Epithelial cell of proximal tubule (primary cell): ENCODE measurements at regions not wholly inside any gene's neighbourhood (a gene's known extent, or its start where the extent isn't known, plus 50 kb on each side); places are given as distances from the start of the nearest gene placed in this dataset.
"Not testable (repeated sequence)": the region's sequence is repeated elsewhere in the genome, so short reads cannot be mapped to it uniquely, and the experiment has no call there.

Source experiments
- DNase-seq: peaks from one replicate; pipeline ENCODE4 v3.0.0-alpha.2; 2011; ENCODE audit warnings: low read depth
- H3K4me3 ChIP-seq: 2 replicates; pipeline ENCODE4 v1.5.1; 2011; ENCODE audit warnings: low read depth, mild to moderate bottlenecking, low read length
- CTCF ChIP-seq: conservative IDR thresholded peaks from 2 replicates; pipeline ENCODE4 v1.5.1; 2012; ENCODE audit warnings: low read depth, mild to moderate bottlenecking, low read length

DNA sequence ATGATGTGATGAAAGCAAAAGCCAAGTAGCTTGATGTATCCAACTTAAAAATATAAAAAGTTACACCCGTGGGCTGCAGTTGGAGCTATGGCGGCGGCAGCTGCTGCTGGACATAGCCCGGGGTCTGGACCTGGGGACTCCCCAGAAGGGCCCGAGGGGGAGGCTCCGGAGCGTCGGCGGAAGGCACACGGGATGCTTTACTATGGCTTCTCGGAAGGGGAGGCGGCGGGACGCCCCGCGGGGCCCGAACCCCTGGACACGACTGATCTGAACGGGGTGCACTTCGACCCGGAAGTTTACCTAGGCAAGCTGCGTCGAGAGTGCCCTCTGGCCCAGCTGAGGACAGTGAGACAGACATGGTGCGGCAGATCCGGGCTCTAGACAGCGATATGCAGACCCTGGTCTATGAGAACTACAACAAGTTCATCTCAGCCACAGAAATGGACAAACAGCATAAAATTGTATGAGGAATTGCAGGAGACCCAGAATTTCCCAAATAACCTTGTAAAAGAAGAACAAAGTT, 109.5 kb upstream of the EEF2KMT start:
- DNase-seq, result no peak
- no peak overlapping the region for H3K4me3 ChIP-seq
- TF ChIP-seq CTCF, result no peak

DNA sequence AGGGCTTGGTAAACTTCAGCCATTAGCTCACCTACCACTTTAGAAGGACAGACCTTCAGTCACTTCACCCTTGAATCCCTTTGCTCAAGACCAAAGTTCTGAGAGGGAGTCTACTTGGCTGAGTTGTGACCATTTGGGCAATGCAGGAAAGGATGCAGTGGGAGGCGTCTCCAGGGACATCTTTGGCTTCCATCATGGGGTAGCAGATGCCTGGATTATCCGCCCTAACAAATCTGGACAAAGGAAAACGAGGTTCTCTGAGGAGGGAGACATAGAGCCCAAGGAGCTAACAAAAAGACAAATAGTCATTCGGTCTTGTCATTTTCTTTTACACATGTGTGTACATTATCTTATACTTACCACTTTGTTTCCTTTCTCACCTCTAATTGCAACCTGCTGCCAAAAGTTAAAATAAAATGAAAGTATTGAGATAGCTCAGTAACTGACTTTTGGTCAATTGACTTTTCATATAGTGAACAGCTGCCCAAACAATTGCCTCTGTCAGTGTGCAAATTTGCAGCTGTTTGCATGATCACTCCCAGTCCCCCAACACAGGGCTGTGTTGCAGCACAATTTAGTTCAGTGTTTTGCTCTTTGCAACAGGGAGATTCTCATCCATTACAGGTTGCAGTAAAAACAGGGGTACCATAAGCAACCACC, 108.9 kb upstream of the EEF2KMT start:
- no peak for TF ChIP-seq CTCF
- no peak overlapping the region for H3K4me3 ChIP-seq
- no peak for DNase-seq

DNA sequence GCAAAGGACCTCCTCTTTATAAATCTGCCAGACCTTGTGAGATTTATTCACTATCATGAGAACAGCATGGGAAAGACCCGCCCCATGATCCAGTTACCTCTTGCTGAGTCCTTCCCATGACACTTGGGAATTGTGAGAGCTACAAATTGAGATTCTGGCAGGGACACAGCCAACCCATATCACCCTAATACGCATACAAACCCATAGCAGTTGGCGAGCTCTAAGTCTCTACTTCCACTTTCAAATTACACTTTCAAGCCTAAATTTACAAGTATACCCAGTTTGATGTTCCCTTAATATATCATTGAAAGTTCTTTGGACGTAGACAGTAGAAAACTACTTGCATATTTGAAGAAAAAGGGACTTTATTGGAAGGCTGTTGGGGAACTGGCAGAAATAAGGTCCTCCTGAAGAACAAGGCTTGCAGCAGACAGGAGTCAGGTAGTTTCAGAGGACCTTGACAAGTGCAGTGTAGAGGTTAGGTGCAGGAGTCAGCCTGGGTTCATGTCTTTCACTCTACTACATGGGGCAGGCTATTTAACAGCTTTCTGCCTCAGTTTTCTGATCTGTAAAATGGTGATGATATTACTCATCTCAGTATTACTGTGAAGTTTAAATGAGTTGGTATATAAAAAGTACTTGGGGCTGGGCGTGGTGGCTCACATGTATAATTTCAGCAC, 107.9 kb upstream of the EEF2KMT start:
- no peak overlapping the region for H3K4me3 ChIP-seq
- no peak for TF ChIP-seq CTCF
- DNase-seq, result no peak

- not testable (repeated sequence) for DNase-seq, H3K4me3 ChIP-seq
Measured at GRCh38 chr16:5203675-5204074, 106.1 kb upstream of the EEF2KMT start.

DNA sequence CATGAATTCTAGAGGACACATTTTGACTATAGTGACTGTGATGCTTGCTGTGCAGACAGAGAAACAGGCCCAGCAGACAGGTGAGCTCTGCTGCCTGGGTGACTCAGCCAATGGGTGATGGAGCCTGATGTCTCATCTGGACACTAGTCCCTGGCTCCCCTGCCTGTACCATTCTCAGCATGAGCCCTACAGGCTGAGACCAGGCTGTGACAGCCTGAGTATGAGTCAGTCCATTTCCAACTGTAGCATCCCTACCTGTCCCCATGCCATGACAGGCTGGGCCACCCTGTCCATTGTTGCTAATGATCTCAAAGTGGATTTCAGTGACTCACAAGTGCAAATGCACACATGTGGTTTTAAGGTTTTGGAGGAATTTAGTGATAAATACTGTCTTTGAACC, 102.5 kb upstream of the EEF2KMT start:
- DNase-seq, result no peak
- no peak for TF ChIP-seq CTCF

DNA sequence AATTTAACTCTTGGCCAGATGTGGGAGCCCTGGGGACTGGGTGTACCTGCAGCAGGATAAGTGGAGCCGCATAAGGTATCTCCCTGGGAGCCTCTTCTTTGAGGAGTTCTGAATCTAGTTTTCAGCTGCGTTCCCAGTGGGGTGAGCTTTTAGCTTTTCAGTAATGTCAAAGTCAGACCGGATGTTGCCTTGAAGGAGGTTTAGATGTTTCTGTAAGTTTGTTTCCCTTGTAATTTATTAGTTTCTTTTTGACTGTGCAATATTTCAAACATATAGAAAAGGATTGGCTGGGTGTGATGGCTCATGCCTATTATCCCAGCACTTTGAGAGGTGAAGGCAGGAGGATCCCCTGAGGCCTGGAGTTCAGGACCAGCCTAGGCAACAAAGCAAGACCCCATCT, 98.6 kb upstream of the EEF2KMT start:
- DNase-seq, result no peak
- no peak for TF ChIP-seq CTCF
- no peak overlapping the region for H3K4me3 ChIP-seq

More for the DNA sequence above, 102.5 kb upstream of the EEF2KMT start:
- H3K4me3 ChIP-seq, result no peak overlapping the region

DNA sequence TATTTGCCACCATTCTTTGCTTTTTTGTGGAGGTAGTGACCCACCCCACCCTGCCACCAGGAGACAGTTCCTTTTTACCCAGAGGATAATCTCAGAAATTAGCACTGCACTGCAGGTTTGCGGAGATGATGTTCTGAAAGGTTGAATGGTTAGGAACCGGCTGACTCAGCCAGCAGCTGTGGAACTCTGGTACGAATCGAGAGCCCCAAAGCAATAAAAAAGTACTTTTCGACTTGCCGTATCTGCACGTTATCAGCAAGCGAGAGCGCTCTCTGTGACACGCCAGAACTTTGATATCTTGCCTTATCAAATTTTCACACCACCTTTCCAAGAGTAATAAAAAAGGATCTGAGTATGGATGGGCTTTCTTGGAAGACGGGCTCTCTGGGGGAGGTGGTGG, 96.3 kb upstream of the EEF2KMT start:
- no peak overlapping the region for H3K4me3 ChIP-seq
- DNase-seq, result no peak
- TF ChIP-seq CTCF, result no peak
